AG04450 (cell line): ENCODE measurements at regions not wholly inside any gene's neighbourhood (a gene's known extent, or its start where the extent isn't known, plus 50 kb on each side); places are given as distances from the start of the nearest gene placed in this dataset.

Experiments used
- CTCF ChIA-PET: fragments of 300-600, 350-600 bp; formaldehyde crosslinking; extraction: SDS; loops from one replicate; lab custom pipeline; 2022; ENCODE audit warnings: antibody characterized with exemption, inconsistent platforms; lab: Charles Lee
- POLR2A ChIA-PET: fragments of 350-600 bp; formaldehyde crosslinking; extraction: SDS; loops from one replicate; lab custom pipeline; 2021; ENCODE audit warnings: antibody characterized with exemption, inconsistent platforms; lab: Yijun Ruan, JAX
- DNase-seq: peaks from one replicate; pipeline ENCODE4 v3.0.0-alpha.2; 2011; ENCODE audit warnings: low read depth, low spot score
- H3K27ac ChIP-seq: one replicate; pipeline ENCODE4 v1.5.1; 2012; ENCODE audit warnings: low read depth, low read length, control low read depth
- H3K27me3 ChIP-seq: one replicate; pipeline ENCODE4 v1.6.0; 2012; ENCODE audit warnings: low read length; ENCODE audit not compliant: control insufficient read depth, insufficient read depth
- H3K4me3 ChIP-seq: 2 replicates; pipeline ENCODE4 v1.5.1; 2011; ENCODE audit warnings: mild to moderate bottlenecking, low read depth, low read length, control low read depth
- H3K9me3 ChIP-seq: 2 replicates; pipeline ENCODE4 v1.5.1; 2012; ENCODE audit warnings: low read length; ENCODE audit not compliant: control insufficient read depth, insufficient read depth
- TF ChIP-seq, protein P1 (sequence below): IDR thresholded peaks from 2 replicates; pipeline ENCODE4 v1.5.1; 2011; ENCODE audit warnings: low read depth, low read length, control low read depth, inconsistent platforms

DNA sequence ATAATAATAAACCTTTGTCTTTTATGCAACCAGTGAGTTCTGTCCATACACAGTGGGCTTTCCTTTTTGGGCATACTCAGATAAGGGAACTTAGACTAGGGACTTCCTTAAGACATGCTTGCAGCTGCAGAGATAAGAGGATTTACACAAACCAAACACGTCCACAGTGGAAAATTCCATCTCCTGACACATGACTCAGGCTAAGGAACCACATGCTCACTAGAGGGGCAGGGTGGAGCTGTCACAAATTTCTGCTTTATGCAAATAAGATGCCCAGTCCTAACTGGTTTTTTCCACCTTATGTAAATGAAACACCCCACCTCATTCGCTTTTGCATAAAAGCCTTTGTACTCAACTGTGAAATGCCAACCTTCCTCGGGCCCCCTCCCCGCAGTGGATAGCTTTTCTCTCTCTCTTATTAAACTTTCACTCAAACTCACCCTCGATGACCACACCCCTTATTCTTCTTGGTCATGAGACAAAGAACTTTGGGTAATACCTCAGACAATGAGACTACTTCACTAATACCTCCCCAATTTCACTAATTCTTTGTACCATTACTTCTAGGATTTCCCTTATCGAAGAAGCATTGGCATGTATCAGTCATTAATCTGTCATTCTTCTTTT, 170.3 kb upstream of the FTMT start:
- no peaks in the 10 kb centered on the region for H3K9me3 ChIP-seq
- H3K4me3 ChIP-seq: no peak overlapping the region
- H3K27ac ChIP-seq: no peak overlapping the region
- ChIA-PET CTCF (no interaction called here), POLR2A (no interaction called here)
- TF ChIP-seq, protein P1, sequence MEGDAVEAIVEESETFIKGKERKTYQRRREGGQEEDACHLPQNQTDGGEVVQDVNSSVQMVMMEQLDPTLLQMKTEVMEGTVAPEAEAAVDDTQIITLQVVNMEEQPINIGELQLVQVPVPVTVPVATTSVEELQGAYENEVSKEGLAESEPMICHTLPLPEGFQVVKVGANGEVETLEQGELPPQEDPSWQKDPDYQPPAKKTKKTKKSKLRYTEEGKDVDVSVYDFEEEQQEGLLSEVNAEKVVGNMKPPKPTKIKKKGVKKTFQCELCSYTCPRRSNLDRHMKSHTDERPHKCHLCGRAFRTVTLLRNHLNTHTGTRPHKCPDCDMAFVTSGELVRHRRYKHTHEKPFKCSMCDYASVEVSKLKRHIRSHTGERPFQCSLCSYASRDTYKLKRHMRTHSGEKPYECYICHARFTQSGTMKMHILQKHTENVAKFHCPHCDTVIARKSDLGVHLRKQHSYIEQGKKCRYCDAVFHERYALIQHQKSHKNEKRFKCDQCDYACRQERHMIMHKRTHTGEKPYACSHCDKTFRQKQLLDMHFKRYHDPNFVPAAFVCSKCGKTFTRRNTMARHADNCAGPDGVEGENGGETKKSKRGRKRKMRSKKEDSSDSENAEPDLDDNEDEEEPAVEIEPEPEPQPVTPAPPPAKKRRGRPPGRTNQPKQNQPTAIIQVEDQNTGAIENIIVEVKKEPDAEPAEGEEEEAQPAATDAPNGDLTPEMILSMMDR: no peak
- no peak for DNase-seq
- H3K27me3 ChIP-seq: no peaks in the 10 kb centered on the region

DNA sequence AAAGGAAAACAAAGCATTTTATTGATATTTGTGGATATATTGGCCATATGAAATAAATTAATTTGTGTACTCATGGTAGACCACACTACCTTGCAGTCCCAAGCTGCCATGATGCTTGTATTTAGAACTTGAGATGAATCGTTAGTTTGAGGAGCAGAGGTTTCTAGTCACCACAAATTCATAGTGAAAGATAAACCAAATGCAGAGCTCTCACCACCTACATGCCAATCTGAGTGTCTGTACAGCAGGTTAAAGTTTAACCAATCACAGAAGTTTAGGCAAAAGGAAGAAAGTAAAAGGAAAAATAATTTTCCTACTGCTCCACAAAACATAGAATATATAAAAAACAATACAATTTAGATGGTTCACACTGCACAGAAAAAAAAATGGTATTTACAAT, 163.6 kb upstream of the FTMT start:
- no peak for DNase-seq
- TF ChIP-seq, protein P1: no peak
- H3K9me3 ChIP-seq: no peaks in the 10 kb centered on the region
- no peaks in the 10 kb centered on the region for H3K27me3 ChIP-seq
- CTCF ChIA-PET: no interaction called here
- no peak overlapping the region for H3K27ac ChIP-seq
- POLR2A ChIA-PET: no interaction called here
- no peak overlapping the region for H3K4me3 ChIP-seq

DNA sequence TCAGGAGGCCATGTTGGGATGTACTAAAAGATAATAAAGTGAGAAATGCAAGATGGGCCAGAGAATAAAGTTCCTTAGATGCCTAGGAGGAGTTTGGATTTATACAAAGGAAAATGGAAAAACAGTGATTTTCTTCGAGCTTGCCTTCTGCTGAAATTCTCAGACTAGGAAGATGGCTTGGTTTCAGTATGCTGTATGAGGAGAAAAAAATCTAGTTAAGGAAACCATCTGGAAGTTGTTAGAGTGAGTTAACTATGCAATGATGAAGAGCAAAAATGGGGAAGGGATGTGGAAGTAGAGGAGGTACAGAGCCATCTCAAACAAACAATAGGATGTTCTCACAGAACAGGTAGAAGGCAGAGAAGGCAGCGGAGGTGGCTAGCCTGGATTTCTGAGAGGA, 162.9 kb upstream of the FTMT start:
- TF ChIP-seq, protein P1: no peak
- no peaks in the 10 kb centered on the region for H3K9me3 ChIP-seq
- no peaks in the 10 kb centered on the region for H3K27me3 ChIP-seq
- ChIA-PET POLR2A (no interaction called here), CTCF (no interaction called here)
- no peak overlapping the region for H3K27ac ChIP-seq
- no peak for DNase-seq
- no peak overlapping the region for H3K4me3 ChIP-seq

DNA sequence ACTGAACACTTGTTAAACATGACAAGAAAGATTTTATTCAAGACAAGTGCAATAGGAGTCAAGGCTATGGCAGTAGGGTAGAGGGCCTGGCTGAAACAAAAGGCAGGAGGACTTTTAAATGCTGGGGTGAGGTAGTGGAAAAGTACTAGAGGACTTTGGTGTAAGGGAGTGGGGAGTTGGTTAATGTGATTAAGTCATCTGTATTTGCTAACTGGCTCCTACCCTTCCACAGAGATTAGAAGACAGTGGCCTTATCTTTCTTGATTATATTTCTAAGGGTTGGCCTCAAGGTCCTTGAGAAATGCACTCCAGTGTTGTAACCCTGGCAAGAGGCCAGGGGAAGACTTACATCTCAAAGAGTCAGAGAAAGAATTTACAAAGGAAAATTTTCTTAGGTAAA, 160.2 kb upstream of the FTMT start:
- TF ChIP-seq, protein P1: no peak
- Histone ChIP-seq H3K27me3 (no peaks in the 10 kb centered on the region), H3K9me3 (no peaks in the 10 kb centered on the region), H3K27ac (no peak overlapping the region), H3K4me3 (no peak overlapping the region)
- CTCF ChIA-PET: no interaction called here
- DNase-seq: no peak
- POLR2A ChIA-PET: no interaction called here

DNA sequence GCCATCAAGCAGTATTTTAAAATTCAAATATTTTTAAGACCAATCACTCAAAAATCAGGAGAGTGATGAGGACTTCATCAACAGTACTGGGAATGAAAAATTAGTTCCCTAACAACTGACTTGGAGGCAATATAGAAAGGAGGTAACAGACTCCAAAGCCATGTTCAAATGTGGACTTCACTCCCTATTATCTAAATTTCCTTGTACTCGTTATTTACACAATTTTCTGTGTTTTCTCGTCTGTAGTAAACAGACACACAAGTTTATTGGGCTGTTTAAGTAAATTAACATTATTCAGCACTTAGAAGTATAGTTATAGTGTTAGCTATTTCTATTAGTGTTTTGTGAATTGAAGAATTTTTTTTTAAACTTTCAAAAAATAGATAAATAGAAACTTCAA, 159.5 kb upstream of the FTMT start:
- H3K27me3 ChIP-seq: no peaks in the 10 kb centered on the region
- ChIA-PET POLR2A (no interaction called here), CTCF (no interaction called here)
- TF ChIP-seq, protein P1: no peak
- no peaks in the 10 kb centered on the region for H3K9me3 ChIP-seq
- no peak overlapping the region for H3K4me3 ChIP-seq
- H3K27ac ChIP-seq: no peak overlapping the region
- DNase-seq: no peak
